ENCODE measurements at regions not wholly inside any gene's neighbourhood (a gene's known extent, or its start where the extent isn't known, plus 50 kb on each side); places are given as distances from the start of the nearest gene placed in this dataset.

GRCh38 chr3:79928687-79929408 is 161.1 kb upstream of the ROBO1 start:
- no peaks in the 10 kb centered on the region for H3K27me3 ChIP-seq (replicated peaks; ENCODE audit: control insufficient read depth, insufficient read depth, low read length)
- TF ChIP-seq CTCF (IDR thresholded peaks at IDR 0.05; ENCODE audit: insufficient read depth, low read length, poor library complexity, severe bottlenecking) = no peak
- H3K4me3 ChIP-seq (replicated peaks; ENCODE audit: low read depth, low read length) = no peak overlapping the region
- no peaks in the 10 kb centered on the region for H3K36me3 ChIP-seq (ENCODE audit: control insufficient read depth, insufficient read depth, low read length)
- DNase-seq (ENCODE audit: extremely low read depth, insufficient read length) = no peak

GRCh38 chr3:79926522-79926921 is 158.7 kb upstream of the ROBO1 start:
- no peaks in the 10 kb centered on the region for H3K36me3 ChIP-seq (ENCODE audit: control insufficient read depth, insufficient read depth, low read length)
- no peak for TF ChIP-seq CTCF (IDR thresholded peaks at IDR 0.05; ENCODE audit: insufficient read depth, low read length, poor library complexity, severe bottlenecking)
- no peak for DNase-seq (ENCODE audit: extremely low read depth, insufficient read length)
- H3K27me3 ChIP-seq (replicated peaks; ENCODE audit: control insufficient read depth, insufficient read depth, low read length) = no peaks in the 10 kb centered on the region
- H3K4me3 ChIP-seq (replicated peaks; ENCODE audit: low read depth, low read length) = no peak overlapping the region

- Histone ChIP-seq H3K27me3 (replicated peaks; ENCODE audit: control insufficient read depth, insufficient read depth, low read length) (no peaks in the 10 kb centered on the region), H3K4me3 (replicated peaks; ENCODE audit: low read depth, low read length) (no peak overlapping the region), H3K36me3 (ENCODE audit: control insufficient read depth, insufficient read depth, low read length) (no peaks in the 10 kb centered on the region)
- DNase-seq (ENCODE audit: extremely low read depth, insufficient read length) = no peak
- TF ChIP-seq CTCF (IDR thresholded peaks at IDR 0.05; ENCODE audit: insufficient read depth, low read length, poor library complexity, severe bottlenecking) = no peak
These were observed 154.8 kb upstream of the ROBO1 start for GRCh38 chr3:79922633-79923032.

- Histone ChIP-seq H3K36me3 (ENCODE audit: control insufficient read depth, insufficient read depth, low read length) (no peaks in the 10 kb centered on the region), H3K27me3 (replicated peaks; ENCODE audit: control insufficient read depth, insufficient read depth, low read length) (no peaks in the 10 kb centered on the region), H3K4me3 (replicated peaks; ENCODE audit: low read depth, low read length) (no peak overlapping the region)
- DNase-seq (ENCODE audit: extremely low read depth, insufficient read length) = no peak
- TF ChIP-seq CTCF (IDR thresholded peaks at IDR 0.05; ENCODE audit: insufficient read depth, low read length, poor library complexity, severe bottlenecking) = no peak
These were observed 149.8 kb upstream of the ROBO1 start for GRCh38 chr3:79917561-79917960.

- no peak overlapping the region for H3K4me3 ChIP-seq (replicated peaks; ENCODE audit: low read depth, low read length)
- no peak for TF ChIP-seq CTCF (IDR thresholded peaks at IDR 0.05; ENCODE audit: insufficient read depth, low read length, poor library complexity, severe bottlenecking)
- H3K27me3 ChIP-seq (replicated peaks; ENCODE audit: control insufficient read depth, insufficient read depth, low read length) = no peaks in the 10 kb centered on the region
- no peaks in the 10 kb centered on the region for H3K36me3 ChIP-seq (ENCODE audit: control insufficient read depth, insufficient read depth, low read length)
- no peak for DNase-seq (ENCODE audit: extremely low read depth, insufficient read length)
These were observed 142.5 kb upstream of the ROBO1 start for GRCh38 chr3:79910337-79910736.

- H3K4me3 ChIP-seq (replicated peaks; ENCODE audit: low read depth, low read length) = no peak overlapping the region
- no peaks in the 10 kb centered on the region for H3K27me3 ChIP-seq (replicated peaks; ENCODE audit: control insufficient read depth, insufficient read depth, low read length)
- DNase-seq (ENCODE audit: extremely low read depth, insufficient read length) = no peak
- no peak for TF ChIP-seq CTCF (IDR thresholded peaks at IDR 0.05; ENCODE audit: insufficient read depth, low read length, poor library complexity, severe bottlenecking)
- H3K36me3 ChIP-seq (ENCODE audit: control insufficient read depth, insufficient read depth, low read length) = no peaks in the 10 kb centered on the region
These were observed 138.3 kb upstream of the ROBO1 start for GRCh38 chr3:79906106-79906505.

Measured in GM06990 (cell line).